HPDE6-E6E7 (cell line): ENCODE measurements at regions not wholly inside any gene's neighbourhood (a gene's known extent, or its start where the extent isn't known, plus 50 kb on each side); places are given as distances from the start of the nearest gene placed in this dataset.

ENCODE experiments used
- DNase-seq: peaks from one replicate; pipeline ENCODE4 v3.0.0; 2011; ENCODE audit warnings: missing footprints; ENCODE audit errors: extremely low spot score

GRCh38 chr13:86937316-86937715 is 733.9 kb upstream of the SLITRK5 start:
- no peak for DNase-seq

DNA sequence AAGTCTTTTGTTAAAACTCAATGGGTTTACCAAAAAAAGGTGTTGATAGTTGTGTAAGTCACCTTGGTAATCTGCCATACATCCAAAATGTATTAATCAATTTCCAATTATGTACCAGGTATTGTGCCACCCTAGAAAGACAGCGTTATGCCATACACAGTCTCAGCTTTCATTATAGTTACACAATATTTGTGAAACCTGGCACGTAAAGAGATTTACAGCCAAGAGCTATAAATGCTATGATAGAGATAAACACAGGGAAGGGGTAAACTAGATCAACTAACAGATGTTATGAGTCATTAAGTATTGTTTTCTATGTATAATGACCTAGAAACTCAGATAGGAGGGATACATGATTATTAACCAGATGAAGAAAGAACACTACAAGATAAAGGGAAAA is 725.6 kb upstream of the SLITRK5 start:
- no peak for DNase-seq

DNA sequence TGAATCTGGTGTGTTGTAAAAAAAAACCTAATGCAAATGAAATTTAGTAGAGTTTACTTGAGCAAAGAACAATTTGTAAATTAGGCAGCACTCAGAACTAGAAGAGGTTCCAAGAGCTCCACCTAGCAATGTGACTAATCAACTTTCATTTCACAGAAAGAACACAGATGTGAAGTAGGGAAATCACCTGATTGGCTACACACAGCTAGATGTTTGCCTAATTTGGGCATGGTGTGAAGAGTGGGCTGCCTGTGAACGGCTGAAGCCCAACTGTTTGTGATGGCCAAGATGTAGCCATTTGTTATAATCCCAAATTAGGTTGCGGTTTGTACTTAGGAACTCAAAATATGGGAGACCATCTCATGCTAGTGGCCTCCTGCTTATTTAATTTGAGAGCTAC is 724.4 kb upstream of the SLITRK5 start:
- no peak for DNase-seq

- DNase-seq: no peak
Observed at GRCh38 chr13:86954341-86954740, 716.8 kb upstream of the SLITRK5 start.

DNA sequence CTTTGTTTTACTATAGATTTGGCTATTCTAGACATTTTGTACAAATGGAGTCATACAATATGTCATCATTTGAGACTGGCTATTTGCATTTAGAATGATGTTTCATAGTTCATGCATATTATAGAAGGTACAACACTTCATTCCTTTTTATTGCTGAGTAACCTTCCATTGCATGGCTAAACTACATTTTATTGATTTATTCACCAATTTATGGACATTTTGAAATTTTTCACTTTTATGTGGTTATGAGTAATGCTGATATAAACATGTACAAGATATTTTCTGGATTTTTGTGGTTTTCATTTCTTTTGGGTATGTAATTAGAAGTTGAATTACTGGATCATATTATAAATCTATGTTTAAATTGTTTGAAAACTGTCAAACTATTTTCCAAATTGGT is 710.3 kb upstream of the SLITRK5 start:
- DNase-seq: no peak

DNA sequence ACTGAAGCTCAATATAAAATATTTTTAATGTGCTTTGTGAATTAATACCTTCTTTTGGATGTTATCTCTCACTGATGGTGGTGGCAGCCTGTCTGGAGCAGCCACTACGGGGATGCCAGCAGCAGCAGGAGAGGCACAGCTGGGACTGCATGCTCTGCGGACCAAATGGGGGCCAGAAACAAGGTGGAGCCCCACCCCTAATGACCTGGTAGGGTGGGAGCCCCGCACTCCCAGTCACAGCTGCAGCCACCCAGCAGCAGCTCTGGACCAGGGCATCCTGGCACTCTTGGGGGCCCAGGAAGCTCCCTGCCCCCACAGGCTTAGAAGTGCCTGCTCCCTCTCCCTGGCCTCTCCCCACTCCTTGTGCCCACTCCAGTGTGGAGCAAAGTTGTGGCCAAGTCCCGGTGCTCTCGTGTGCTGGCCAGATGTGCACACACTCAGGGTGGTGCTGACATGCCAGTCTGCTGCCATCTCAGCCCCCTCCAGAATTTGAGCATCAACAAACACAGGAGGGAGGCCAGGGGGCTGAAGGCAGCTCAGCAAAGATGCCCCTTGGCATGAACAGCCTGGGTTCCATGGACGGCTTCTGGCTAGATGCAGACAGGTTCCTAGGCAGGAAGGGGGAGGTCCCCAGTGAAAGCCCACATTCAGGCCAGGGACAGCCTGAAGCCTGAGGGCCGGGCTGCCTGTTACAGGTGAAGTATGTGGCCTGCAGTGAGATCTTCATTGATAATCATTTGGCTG is 696.7 kb upstream of the SLITRK5 start:
- no peak for DNase-seq

DNA sequence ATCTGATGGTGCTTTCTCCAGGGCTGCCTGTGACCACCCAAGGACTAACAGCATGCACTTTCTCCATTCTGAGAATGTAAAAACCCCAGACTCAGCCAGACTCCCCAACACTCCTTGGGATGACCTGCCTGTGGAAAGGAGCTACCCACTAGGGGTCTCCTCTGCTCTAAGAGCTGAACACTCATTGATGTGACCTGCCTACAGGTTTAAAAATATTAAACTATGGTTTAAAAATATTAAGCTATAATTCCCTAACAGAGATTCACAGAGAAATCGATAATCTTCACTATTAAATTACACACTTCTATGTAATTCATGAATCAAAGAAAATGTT is 696.2 kb upstream of the SLITRK5 start:
- no peak for DNase-seq

- no peak for DNase-seq
Observed at GRCh38 chr13:86976521-86977324, 694.4 kb upstream of the SLITRK5 start.

DNA sequence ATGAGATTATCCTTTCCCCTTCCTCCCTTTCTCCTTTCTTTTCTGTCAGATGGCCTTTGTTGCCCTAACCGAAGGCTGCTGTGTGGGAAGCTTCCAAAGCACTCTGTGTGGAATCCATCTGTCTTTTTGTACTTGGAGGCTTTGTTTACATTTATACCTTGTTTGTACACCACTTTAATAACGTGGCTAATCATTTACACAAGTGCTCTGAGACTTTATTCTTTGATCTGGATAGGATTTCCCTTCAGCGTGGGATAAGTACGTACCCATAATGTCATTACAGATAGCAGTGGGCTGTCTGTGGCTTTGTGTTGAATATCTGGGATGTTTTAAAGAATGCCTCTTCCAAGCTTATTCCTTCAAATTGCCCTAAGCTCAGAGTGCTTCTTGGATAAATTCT is 684.7 kb upstream of the SLITRK5 start:
- no peak for DNase-seq

DNA sequence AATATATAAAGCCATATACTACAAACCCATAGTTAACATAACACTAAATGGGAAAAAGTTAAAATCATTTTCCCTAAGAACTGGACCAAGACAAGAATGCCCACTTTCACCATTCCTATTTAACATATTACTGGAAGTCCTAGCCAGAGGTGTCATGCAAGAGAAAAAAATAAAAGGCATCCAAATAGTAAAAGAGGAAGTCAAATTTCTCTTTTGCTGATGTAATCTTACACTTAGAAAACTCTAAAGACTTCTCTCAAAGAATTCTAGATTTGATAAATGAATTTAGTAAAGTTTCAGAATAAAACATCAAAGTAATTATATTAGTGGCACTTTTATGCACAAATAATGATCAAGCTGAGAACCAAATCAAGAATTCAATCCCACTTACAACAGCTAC is 678.9 kb upstream of the SLITRK5 start:
- no peak for DNase-seq

DNA sequence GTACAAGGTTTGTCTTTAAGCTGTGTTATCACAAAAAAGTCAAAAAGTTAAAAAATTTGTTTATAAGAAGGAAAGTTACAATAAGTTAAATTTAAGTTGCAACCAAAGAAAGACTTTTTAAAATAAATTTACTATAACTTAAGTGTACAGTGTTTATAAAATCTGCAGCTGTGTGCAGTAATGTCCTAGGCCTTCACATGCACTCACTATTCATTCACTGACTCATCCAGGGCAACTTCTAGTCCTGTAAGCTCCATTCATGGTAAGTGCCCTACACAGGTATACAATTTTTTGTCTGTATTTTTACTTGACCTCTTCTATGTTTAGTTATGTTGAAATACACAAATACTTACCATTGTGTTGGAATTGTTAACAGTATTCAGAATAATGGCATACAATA is 667.9 kb upstream of the SLITRK5 start:
- no peak for DNase-seq

DNA sequence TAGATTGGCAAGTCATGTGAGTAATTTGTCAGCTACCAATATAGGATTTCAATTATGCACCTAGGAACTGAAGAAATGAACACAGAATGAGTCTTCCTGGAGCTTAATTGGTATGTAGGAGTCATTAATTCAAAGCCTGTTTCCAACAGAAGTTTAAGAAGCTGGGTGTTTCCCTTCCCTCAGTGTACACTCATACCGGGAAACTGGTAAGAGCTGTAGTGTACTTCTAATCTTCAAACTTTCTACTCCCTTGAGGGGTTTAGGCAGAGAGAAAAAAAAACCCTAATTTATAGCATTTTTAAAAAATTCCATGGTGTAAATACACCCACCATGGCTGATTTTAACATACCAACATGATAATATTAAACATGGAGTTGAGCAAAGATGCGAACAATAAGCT is 665.7 kb upstream of the SLITRK5 start:
- DNase-seq: no peak

- DNase-seq: no peak
Observed at GRCh38 chr13:87035526-87035925, 635.6 kb upstream of the SLITRK5 start.

DNA sequence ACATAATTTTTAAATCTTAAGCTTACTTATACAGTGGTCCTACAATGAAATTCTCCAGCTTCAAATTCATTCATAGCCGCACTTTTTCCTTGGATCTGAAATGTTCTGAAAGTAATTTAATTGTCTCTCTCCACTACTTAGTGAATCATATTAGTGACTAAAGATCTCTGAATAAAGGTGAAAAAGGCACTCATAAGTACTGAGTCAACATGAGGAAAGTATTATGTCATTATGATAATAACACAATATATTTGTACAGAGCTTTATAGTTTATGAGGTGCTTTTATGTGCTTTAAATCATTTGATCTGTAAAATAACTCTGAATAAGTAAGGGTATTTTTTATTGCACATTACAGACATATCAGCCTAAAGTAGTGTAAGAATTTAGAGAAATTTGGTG is 628.2 kb upstream of the SLITRK5 start:
- DNase-seq: no peak

DNA sequence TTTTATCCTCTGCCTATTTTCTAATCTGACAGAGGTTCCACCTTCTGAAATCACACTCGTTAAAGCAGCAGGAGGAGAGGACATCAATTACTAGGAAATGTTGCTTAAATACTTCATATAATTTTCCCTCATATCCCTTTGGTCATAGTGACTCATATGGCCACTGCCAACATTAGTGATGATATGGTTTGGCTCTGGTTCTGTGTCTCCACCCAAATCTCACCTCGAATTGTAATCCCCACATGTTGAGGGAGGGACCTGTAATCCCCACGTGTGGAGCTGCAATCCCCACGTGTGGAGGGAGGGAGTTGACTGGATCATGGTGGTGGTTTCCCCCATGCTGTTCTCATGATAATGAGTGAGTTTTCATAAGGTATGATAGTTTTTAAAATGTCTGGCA is 618.4 kb upstream of the SLITRK5 start:
- DNase-seq: no peak

DNA sequence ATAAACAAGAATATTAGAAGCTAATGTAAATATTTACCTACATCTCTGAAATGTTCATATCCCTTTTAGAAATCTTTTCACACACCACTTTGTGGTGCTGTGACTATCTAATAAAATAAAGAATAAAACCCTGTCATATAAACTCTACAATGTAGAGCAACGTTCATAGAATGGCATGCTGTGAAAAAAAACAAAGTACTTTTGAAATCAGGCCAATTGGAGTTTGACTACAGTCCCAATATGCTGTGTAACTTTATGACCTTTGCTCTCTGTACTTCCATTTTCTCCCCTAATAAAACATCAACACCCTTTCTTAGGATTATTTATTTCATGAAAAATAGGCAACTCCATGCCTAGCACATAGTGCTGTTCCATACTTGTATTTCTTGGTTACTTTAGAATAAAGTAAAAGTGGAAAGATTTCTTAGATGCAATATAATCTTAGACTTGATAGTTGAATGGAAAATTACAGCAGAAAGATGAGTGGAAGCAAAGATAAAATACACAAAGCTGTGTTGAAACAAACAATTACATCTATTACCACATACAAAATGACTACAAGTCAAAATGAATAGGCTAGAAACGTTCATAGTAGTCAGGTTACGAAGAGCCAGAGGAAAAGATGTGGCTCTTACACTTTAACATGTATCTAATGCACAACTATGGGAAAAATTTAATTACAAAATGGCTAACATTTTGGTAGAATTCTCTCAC is 613.2 kb upstream of the SLITRK5 start:
- no peak for DNase-seq

- DNase-seq: no peak
Observed at GRCh38 chr13:87058786-87059329, 612.3 kb upstream of the SLITRK5 start.

GRCh38 chr13:87078947-87079795 is 592.0 kb upstream of the SLITRK5 start:
- DNase-seq: no peak

DNA sequence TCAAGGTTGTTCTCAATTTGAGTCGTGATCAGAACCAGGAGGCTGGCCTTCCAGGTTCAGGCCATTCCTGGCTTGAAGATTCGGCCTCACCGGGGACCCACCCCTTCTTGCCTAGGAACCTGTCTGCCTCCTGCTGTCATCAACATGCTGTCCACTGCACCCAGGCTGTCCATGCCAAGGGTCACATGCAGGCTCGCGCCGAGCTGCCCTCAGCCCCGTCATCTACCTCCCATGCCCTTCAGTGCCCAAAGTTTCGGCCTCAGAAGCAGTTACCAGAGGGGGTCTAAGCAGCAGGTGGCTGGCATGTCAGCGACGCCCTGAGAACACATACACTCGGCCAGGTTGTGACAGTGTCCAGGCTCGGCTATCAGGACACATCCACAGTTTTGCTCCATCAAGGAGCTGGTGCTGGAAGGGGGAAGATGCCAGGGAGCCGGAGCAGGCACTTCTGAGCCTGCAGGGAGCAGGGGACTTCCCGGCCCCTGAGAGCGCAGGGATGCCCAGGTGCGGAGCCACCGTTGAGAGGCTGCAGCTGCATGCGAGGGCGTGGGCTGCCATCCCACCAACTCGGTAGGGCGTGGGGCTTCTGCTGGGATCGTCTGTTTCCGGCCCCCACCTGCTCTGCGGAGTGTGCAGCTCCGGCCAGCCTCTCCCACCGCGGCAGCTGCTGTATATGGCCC is 590.9 kb upstream of the SLITRK5 start:
- DNase-seq: no peak

- DNase-seq: no peak
Observed at GRCh38 chr13:87084192-87084591, 587.0 kb upstream of the SLITRK5 start.

- no peak for DNase-seq
Observed at GRCh38 chr13:87087741-87088140, 583.4 kb upstream of the SLITRK5 start.
